ENCODE measurements at regions not wholly inside any gene's neighbourhood (a gene's known extent, or its start where the extent isn't known, plus 50 kb on each side); places are given as distances from the start of the nearest gene placed in this dataset.

GRCh38 chr17:63240106-63240505 is 206.0 kb downstream of the CYB561 start:
- no peak for TF ChIP-seq CTCF (IDR thresholded peaks at IDR 0.05; ENCODE audit: low read depth, low read length, poor library complexity, severe bottlenecking)
- no peak for TF ChIP-seq EZH2phosphoT487 (IDR thresholded peaks at IDR 0.05; ENCODE audit: borderline replicate concordance, low read length)
